ENCODE measurements at regions not wholly inside any gene's neighbourhood (a gene's known extent, or its start where the extent isn't known, plus 50 kb on each side); places are given as distances from the start of the nearest gene placed in this dataset.

DNA sequence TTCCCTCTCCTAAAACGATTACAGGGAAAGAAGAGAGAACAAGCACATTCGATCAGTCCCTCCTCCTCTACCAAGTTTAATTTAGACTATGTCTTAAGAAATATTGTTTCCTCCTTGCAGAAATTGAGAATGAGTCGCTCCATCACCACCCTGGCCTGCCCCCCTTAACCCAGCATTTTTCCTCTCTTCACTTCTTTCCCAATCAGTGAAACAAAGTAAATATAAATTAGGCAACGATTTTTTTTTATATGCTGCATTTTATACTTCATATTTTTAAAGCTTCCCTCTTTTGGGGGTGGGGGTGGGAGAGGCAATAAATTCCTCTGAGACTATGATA lies 300.0 kb downstream of the SPRY2 start:
- Mint-ChIP-seq H3K9me3 (no peaks in the 10 kb centered on the region), H3K36me3 (no peaks in the 10 kb centered on the region), H3K27ac (no peak overlapping the region), H3K4me1 (peaks cover 10% of the 10 kb centered on the region), H3K4me3 (no peak overlapping the region), H3K27me3 (ENCODE audit: low read depth) (no peaks in the 10 kb centered on the region)
- TF ChIP-seq ZBTB21 (CRISPR knock-in tag; IDR thresholded peaks at IDR 0.05; ENCODE audit: borderline replicate concordance), result no peak
- TF ChIP-seq, protein P1, sequence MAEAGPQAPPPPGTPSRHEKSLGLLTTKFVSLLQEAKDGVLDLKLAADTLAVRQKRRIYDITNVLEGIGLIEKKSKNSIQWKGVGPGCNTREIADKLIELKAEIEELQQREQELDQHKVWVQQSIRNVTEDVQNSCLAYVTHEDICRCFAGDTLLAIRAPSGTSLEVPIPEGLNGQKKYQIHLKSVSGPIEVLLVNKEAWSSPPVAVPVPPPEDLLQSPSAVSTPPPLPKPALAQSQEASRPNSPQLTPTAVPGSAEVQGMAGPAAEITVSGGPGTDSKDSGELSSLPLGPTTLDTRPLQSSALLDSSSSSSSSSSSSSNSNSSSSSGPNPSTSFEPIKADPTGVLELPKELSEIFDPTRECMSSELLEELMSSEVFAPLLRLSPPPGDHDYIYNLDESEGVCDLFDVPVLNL (CRISPR knock-in tag; IDR thresholded peaks at IDR 0.05; ENCODE audit: borderline replicate concordance, low read depth), result no peak
- TF ChIP-seq, protein P2, sequence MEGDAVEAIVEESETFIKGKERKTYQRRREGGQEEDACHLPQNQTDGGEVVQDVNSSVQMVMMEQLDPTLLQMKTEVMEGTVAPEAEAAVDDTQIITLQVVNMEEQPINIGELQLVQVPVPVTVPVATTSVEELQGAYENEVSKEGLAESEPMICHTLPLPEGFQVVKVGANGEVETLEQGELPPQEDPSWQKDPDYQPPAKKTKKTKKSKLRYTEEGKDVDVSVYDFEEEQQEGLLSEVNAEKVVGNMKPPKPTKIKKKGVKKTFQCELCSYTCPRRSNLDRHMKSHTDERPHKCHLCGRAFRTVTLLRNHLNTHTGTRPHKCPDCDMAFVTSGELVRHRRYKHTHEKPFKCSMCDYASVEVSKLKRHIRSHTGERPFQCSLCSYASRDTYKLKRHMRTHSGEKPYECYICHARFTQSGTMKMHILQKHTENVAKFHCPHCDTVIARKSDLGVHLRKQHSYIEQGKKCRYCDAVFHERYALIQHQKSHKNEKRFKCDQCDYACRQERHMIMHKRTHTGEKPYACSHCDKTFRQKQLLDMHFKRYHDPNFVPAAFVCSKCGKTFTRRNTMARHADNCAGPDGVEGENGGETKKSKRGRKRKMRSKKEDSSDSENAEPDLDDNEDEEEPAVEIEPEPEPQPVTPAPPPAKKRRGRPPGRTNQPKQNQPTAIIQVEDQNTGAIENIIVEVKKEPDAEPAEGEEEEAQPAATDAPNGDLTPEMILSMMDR (IDR thresholded peaks at IDR 0.05), result no peak
- TF ChIP-seq, protein P3, sequence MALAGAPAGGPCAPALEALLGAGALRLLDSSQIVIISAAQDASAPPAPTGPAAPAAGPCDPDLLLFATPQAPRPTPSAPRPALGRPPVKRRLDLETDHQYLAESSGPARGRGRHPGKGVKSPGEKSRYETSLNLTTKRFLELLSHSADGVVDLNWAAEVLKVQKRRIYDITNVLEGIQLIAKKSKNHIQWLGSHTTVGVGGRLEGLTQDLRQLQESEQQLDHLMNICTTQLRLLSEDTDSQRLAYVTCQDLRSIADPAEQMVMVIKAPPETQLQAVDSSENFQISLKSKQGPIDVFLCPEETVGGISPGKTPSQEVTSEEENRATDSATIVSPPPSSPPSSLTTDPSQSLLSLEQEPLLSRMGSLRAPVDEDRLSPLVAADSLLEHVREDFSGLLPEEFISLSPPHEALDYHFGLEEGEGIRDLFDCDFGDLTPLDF (CRISPR knock-in tag; IDR thresholded peaks at IDR 0.05), result no peak
- no peak for TF ChIP-seq RELA (CRISPR knock-in tag; IDR thresholded peaks at IDR 0.05; ENCODE audit: borderline replicate concordance)
- TF ChIP-seq, protein P4, sequence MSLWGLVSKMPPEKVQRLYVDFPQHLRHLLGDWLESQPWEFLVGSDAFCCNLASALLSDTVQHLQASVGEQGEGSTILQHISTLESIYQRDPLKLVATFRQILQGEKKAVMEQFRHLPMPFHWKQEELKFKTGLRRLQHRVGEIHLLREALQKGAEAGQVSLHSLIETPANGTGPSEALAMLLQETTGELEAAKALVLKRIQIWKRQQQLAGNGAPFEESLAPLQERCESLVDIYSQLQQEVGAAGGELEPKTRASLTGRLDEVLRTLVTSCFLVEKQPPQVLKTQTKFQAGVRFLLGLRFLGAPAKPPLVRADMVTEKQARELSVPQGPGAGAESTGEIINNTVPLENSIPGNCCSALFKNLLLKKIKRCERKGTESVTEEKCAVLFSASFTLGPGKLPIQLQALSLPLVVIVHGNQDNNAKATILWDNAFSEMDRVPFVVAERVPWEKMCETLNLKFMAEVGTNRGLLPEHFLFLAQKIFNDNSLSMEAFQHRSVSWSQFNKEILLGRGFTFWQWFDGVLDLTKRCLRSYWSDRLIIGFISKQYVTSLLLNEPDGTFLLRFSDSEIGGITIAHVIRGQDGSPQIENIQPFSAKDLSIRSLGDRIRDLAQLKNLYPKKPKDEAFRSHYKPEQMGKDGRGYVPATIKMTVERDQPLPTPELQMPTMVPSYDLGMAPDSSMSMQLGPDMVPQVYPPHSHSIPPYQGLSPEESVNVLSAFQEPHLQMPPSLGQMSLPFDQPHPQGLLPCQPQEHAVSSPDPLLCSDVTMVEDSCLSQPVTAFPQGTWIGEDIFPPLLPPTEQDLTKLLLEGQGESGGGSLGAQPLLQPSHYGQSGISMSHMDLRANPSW (CRISPR knock-in tag; conservative IDR thresholded peaks at IDR 0.05; ENCODE audit: low read depth), result no peak
- TF ChIP-seq CREM (CRISPR knock-in tag; IDR thresholded peaks at IDR 0.05), result no peak
- no peak for TF ChIP-seq FOXP1 (CRISPR knock-in tag; IDR thresholded peaks at IDR 0.05; ENCODE audit: borderline replicate concordance)
- no peak for TF ChIP-seq GTF2I (CRISPR knock-in tag; conservative IDR thresholded peaks at IDR 0.05)
- no peak for TF ChIP-seq NR2C2 (CRISPR knock-in tag; IDR thresholded peaks at IDR 0.05)
- TF ChIP-seq MYBL2 (CRISPR knock-in tag; IDR thresholded peaks at IDR 0.05), result no peak
- TF ChIP-seq ZNF317 (CRISPR knock-in tag; IDR thresholded peaks at IDR 0.05; ENCODE audit: borderline replicate concordance, low read depth), result no peak
- CTCF ChIA-PET, result no interaction called here
- ATAC-seq (no peak), DNase-seq (ENCODE audit: low spot score) (no peak)
- POLR2A ChIA-PET, result no interaction called here

DNA sequence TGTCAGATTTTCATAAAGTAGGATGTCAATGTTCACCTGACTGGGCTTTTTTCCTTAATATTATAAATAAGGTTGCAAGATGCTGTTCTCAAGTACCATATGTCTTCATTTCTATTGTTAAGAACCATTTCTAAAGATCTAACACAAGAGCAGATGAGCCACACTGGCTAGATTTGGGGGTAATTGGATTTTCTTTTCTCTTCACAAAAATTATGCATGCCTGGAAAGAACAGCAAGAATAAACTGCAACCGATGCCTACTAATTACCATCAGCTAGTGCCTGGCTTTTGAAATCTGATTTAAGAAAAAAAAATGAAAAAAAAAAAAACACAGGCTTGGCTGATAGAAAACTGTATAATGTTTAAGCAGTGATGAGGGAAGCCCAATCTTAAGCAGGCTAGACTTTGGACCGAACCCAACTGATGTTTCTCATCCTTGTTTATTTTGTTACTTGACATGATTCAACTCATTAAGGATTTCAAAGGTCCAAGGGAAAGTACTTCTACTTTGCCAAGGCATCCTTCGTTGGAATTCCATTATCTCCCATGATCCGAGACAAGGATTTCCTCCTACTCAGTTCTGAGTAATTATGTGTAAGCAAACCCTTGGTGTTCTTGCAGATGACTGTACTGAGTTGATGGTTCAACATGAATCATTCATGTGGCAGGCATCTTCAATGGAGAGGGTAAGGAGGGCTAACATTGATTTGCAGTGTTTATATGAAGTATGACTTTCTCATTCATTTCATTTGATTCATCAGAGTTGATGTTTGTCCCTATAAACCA lies 300.5 kb downstream of the SPRY2 start:
- H3K4me1 Mint-ChIP-seq, result peaks cover 10% of the 10 kb centered on the region
- DNase-seq (ENCODE audit: low spot score) (no peak), ATAC-seq (no peak)
- no peaks in the 10 kb centered on the region for H3K36me3 Mint-ChIP-seq
- H3K27ac Mint-ChIP-seq, result no peak overlapping the region
- ChIA-PET CTCF (no interaction called here), POLR2A (interaction anchor here (0.6 kb wide), 1 partner anchor 230 kb away, joined by 4 read pairs; no protein-coding TSS in a partner anchor)
- no peak overlapping the region for H3K4me3 Mint-ChIP-seq
- no peaks in the 10 kb centered on the region for H3K27me3 Mint-ChIP-seq (ENCODE audit: low read depth)
- no peaks in the 10 kb centered on the region for H3K9me3 Mint-ChIP-seq
- TF ChIP-seq SMAD4 (CRISPR knock-in tag; IDR thresholded peaks at IDR 0.05) (no peak), CREM (CRISPR knock-in tag; IDR thresholded peaks at IDR 0.05) (no peak), ZNF219 (CRISPR knock-in tag; IDR thresholded peaks at IDR 0.05; ENCODE audit: borderline replicate concordance) (no peak), NFATC4 (CRISPR knock-in tag; IDR thresholded peaks at IDR 0.05) (no peak), SMAD3 (CRISPR knock-in tag; IDR thresholded peaks at IDR 0.05; ENCODE audit: borderline replicate concordance) (no peak), GRHL2 (CRISPR knock-in tag; IDR thresholded peaks at IDR 0.05; ENCODE audit: insufficient replicate concordance, severe bottlenecking) (no peak)
- TF ChIP-seq, protein P5, sequence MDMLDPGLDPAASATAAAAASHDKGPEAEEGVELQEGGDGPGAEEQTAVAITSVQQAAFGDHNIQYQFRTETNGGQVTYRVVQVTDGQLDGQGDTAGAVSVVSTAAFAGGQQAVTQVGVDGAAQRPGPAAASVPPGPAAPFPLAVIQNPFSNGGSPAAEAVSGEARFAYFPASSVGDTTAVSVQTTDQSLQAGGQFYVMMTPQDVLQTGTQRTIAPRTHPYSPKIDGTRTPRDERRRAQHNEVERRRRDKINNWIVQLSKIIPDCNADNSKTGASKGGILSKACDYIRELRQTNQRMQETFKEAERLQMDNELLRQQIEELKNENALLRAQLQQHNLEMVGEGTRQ (CRISPR knock-in tag; IDR thresholded peaks at IDR 0.05), result no peak
- TF ChIP-seq, protein P6, sequence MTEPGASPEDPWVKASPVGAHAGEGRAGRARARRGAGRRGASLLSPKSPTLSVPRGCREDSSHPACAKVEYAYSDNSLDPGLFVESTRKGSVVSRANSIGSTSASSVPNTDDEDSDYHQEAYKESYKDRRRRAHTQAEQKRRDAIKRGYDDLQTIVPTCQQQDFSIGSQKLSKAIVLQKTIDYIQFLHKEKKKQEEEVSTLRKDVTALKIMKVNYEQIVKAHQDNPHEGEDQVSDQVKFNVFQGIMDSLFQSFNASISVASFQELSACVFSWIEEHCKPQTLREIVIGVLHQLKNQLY (CRISPR knock-in tag; IDR thresholded peaks at IDR 0.05), result no peak
- TF ChIP-seq, protein P7, sequence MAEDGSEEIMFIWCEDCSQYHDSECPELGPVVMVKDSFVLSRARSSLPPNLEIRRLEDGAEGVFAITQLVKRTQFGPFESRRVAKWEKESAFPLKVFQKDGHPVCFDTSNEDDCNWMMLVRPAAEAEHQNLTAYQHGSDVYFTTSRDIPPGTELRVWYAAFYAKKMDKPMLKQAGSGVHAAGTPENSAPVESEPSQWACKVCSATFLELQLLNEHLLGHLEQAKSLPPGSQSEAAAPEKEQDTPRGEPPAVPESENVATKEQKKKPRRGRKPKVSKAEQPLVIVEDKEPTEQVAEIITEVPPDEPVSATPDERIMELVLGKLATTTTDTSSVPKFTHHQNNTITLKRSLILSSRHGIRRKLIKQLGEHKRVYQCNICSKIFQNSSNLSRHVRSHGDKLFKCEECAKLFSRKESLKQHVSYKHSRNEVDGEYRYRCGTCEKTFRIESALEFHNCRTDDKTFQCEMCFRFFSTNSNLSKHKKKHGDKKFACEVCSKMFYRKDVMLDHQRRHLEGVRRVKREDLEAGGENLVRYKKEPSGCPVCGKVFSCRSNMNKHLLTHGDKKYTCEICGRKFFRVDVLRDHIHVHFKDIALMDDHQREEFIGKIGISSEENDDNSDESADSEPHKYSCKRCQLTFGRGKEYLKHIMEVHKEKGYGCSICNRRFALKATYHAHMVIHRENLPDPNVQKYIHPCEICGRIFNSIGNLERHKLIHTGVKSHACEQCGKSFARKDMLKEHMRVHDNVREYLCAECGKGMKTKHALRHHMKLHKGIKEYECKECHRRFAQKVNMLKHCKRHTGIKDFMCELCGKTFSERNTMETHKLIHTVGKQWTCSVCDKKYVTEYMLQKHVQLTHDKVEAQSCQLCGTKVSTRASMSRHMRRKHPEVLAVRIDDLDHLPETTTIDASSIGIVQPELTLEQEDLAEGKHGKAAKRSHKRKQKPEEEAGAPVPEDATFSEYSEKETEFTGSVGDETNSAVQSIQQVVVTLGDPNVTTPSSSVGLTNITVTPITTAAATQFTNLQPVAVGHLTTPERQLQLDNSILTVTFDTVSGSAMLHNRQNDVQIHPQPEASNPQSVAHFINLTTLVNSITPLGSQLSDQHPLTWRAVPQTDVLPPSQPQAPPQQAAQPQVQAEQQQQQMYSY (CRISPR knock-in tag; IDR thresholded peaks at IDR 0.05), result no peak
- TF ChIP-seq, protein P8, sequence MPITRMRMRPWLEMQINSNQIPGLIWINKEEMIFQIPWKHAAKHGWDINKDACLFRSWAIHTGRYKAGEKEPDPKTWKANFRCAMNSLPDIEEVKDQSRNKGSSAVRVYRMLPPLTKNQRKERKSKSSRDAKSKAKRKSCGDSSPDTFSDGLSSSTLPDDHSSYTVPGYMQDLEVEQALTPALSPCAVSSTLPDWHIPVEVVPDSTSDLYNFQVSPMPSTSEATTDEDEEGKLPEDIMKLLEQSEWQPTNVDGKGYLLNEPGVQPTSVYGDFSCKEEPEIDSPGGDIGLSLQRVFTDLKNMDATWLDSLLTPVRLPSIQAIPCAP (CRISPR knock-in tag; IDR thresholded peaks at IDR 0.05), result no peak
